K562 (cell line): ENCODE measurements at regions not wholly inside any gene's neighbourhood (a gene's known extent, or its start where the extent isn't known, plus 50 kb on each side); places are given as distances from the start of the nearest gene placed in this dataset.

Experiments used
- CEBPZ ChIP-seq: fragments of 150-350 bp; IDR thresholded peaks from 2 replicates; pipeline ENCODE4 v1.6.1; 2014; ENCODE audit warnings: low read depth, mild to moderate bottlenecking, low read length, borderline replicate concordance
- ETV1 ChIP-seq: fragments of 450-650 bp; conservative IDR thresholded peaks from 2 replicates; pipeline ENCODE4 v1.6.1; 2016; ENCODE audit warnings: missing genetic modification characterization, control low read depth, low read depth, missing compliant biosample characterization
- GABPB2 ChIP-seq: fragments of 250-450 bp; sonication (Bioruptor Pico); conservative IDR thresholded peaks from 2 replicates; pipeline ENCODE4 v1.5.1; 2021; ENCODE audit warnings: mild to moderate bottlenecking
- HINFP ChIP-seq: fragments of 450-650 bp; conservative IDR thresholded peaks from 2 replicates; pipeline ENCODE4 v1.6.1; 2016; ENCODE audit warnings: missing genetic modification characterization, low read depth, mild to moderate bottlenecking, control low read depth, missing compliant biosample characterization
- HMBOX1 ChIP-seq: sonication (generic); IDR thresholded peaks from 2 replicates; pipeline ENCODE4 v1.6.1; 2016
- IRF9 ChIP-seq: fragments of 450-650 bp; IDR thresholded peaks from 2 replicates; pipeline ENCODE4 v1.6.1; 2016; ENCODE audit warnings: missing biosample characterization, missing genetic modification characterization
- MTA1 ChIP-seq: fragments of 450-650 bp; IDR thresholded peaks from 2 replicates; pipeline ENCODE4 v1.6.1; 2017; ENCODE audit warnings: borderline replicate concordance
- NONO ChIP-seq, 2 experiments: fragments of 200-400 bp in 1 of 2; fragments of 450-650 bp in 1 of 2; formaldehyde crosslinking in 1 of 2; IDR thresholded peaks; 2 replicates each; pipeline ENCODE4 v1.6.1; 2017; ENCODE audit warnings: low read depth in 2 of 2, mild to moderate bottlenecking in 2 of 2, moderate library complexity in 2 of 2, low read length in 1 of 2
- PHB2 ChIP-seq: fragments of 450-650 bp; IDR thresholded peaks from 2 replicates; pipeline ENCODE4 v1.6.1; 2017; ENCODE audit warnings: low read depth
- SIN3A ChIP-seq, 2 experiments: fragments of 150-350 bp in 1 of 2; IDR thresholded peaks; 2 replicates each; pipeline ENCODE4 v1.6.1; 2011 to 2016; ENCODE audit warnings: borderline replicate concordance in 2 of 2, low read depth in 2 of 2, low read length in 2 of 2, mild to moderate bottlenecking in 2 of 2, moderate library complexity in 2 of 2; ENCODE audit not compliant: control insufficient read depth in 1 of 2
- TBL1XR1 ChIP-seq, 2 experiments: IDR thresholded peaks; 2 replicates each; pipeline ENCODE4 v1.6.1; 2012; ENCODE audit warnings: improper control_type of control experiment in 2 of 2, low read length in 2 of 2, mild to moderate bottlenecking in 1 of 2
- THAP7 ChIP-seq: fragments of 250-450 bp; sonication (Bioruptor Pico); IDR thresholded peaks from 2 replicates; pipeline ENCODE4 v1.5.0; 2021
- THRA ChIP-seq: fragments of 450-650 bp; IDR thresholded peaks from 2 replicates; pipeline ENCODE4 v1.6.1; 2017; ENCODE audit warnings: mild to moderate bottlenecking, moderate library complexity
- ZC3H4 ChIP-seq: sonication (generic); formaldehyde crosslinking; IDR thresholded peaks from 2 replicates; pipeline ENCODE4 v1.9.0; 2021; ENCODE audit warnings: missing genetic modification reagents, borderline replicate concordance
- ZFP36 ChIP-seq: fragments of 150-350 bp; IDR thresholded peaks from 2 replicates; pipeline ENCODE4 v1.6.1; 2018; ENCODE audit warnings: low read length, low read depth; ENCODE audit not compliant: partially characterized antibody
- ZNF133 ChIP-seq: fragments of 250-450 bp; sonication (Bioruptor Pico); IDR thresholded peaks from 2 replicates; pipeline ENCODE4 v1.4.0; 2020; ENCODE audit warnings: mild to moderate bottlenecking
- ZNF830 ChIP-seq: fragments of 250-450 bp; sonication (Bioruptor Pico); IDR thresholded peaks from 2 replicates; pipeline ENCODE4 v1.5.0; 2021; ENCODE audit warnings: mild to moderate bottlenecking

- TF ChIP-seq CEBPZ (no peak), PHB2 (peak; percentile 90), NONO (IDR thresholded peaks at IDR 0.05; ENCODE audit: low read depth in 2 of 2, low read length in 1 of 2) (peak in 1 of 2 experiments; percentile 83; a peak in 1 of 4 replicates), MTA1 (peak; percentile 85), IRF9 (peak; percentile 87), SIN3A (IDR thresholded peaks at IDR 0.05; ENCODE audit: borderline replicate concordance in 2 of 2, control insufficient read depth in 1 of 2, low read depth in 2 of 2, low read length in 2 of 2) (no peak), ZC3H4 (CRISPR knock-in tag) (no peak), ETV1 (tag) (peak; percentile 94), HMBOX1 (peak; percentile 97), THRA (no peak), THAP7 (CRISPR knock-in tag) (no peak), HINFP (tag) (no peak), GABPB2 (CRISPR knock-in tag) (no peak), TBL1XR1 (IDR thresholded peaks at IDR 0.05; ENCODE audit: low read length in 2 of 2) (peak in 1 of 2 experiments; percentile 98; a peak in 2 of 4 replicates), ZFP36 (no peak), ZNF830 (CRISPR knock-in tag) (no peak), ZNF133 (CRISPR knock-in tag) (no peak)
These were observed 365.3 kb upstream of the KCNMB2 start (continued) for GRCh38 chr3:178170698-178171535.
